NCI-H510A (cell line): ENCODE measurements at regions not wholly inside any gene's neighbourhood (a gene's known extent, or its start where the extent isn't known, plus 50 kb on each side); places are given as distances from the start of the nearest gene placed in this dataset.
"Not testable (repeated sequence)": the region's sequence is repeated elsewhere in the genome, so short reads cannot be mapped to it uniquely, and the experiment has no call there.

Source experiments
- DNase-seq: peaks from one replicate; lab custom pipeline; 2025; lab: John Stamatoyannopoulos, UW

DNA sequence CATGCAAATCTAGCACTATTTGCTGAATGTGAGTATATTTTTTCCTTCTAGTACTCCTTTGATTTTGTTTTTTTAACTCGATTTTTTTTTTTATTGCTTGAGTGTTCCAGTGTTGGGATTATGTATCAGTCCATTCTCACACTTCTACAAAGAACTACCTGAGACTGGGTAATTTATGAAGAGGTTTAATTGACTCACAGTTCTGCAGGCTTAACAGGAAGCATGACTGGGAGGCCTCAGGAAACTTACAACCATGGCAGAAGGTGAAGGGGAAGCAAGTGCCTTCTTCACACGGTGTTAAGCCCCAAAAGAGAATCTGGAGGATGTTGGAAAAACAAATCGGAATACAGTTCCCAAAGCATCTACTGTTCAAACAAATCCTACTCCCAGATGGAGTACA is 69.1 kb downstream of the ZNF518B start:
- not testable (repeated sequence) for DNase-seq

DNA sequence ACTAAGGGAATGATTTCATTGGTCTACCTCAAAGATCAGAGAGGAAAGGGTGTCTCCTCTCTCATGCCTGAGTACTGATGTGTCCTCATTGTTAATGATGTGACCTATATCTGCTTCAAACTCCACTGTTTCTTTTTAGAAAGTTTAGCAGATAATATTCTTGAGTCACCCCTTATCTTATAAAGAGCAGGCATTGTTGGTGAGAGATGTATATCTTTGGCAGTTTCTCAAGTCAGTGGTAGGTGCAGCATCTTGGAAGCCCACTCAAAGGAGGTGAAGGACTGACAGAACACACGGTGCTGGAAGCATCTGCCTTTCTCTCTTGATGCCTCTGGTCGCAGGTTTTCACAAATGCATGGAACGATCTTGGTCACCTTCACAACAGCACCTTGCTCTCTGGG is 71.2 kb downstream of the ZNF518B start:
- no peak for DNase-seq

DNA sequence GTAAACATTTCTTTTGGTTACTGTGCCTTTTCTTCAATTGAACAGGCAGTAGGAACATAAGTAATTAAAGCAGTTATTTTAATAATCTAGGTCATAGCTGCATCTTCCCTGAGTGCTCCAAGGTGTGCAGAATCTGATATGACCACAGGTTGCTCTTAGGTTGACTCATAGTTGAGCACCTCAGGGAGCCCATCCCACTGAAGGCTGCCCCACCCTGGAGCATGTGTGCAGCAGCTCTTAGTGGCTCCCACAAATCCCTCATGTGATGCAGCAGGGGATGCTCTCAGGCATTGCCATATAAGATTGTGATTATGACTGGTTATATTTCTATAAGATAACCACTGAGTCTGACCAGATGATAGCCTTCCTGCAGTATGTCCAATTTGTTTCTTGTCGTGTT is 72.3 kb downstream of the ZNF518B start:
- no peak for DNase-seq

DNA sequence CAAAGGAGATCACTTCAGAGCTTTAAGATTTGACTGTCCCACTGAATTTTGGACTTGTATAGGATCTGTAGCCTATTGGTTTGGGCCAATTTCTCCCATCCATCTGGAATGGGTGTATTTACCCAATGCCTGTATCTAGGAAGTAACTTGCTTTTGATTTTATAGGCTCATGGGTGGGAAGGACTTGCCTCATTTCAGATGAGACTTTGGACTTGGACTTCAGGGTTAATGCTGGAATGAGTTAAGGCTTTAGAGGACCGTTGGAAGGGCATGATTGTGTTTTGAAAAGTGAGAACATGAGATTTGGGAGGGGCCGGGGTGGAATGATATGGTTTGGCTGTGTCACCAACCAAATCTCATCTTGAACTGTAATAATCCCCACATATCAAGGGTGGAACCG is 73.8 kb downstream of the ZNF518B start:
- DNase-seq, result no peak

DNA sequence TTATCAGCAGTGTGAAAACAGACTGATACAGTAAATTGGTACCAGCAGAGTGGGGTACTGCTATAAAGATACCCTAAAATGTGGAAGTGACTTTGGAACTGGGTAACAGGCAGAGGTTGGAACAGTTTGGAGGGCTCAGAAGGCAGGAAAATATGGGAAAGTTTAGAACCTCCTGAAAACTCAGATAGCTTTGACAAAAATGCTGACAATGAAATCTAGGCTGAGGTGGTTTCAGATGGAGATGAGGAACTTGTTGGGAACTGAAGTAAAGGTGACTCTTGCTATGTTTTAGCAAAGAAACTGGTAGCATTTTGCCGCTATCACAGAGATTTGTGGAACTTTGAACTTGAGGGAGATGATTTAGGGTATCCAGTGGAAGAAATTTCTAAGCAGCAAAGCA is 75.1 kb downstream of the ZNF518B start:
- not testable (repeated sequence) for DNase-seq

DNA sequence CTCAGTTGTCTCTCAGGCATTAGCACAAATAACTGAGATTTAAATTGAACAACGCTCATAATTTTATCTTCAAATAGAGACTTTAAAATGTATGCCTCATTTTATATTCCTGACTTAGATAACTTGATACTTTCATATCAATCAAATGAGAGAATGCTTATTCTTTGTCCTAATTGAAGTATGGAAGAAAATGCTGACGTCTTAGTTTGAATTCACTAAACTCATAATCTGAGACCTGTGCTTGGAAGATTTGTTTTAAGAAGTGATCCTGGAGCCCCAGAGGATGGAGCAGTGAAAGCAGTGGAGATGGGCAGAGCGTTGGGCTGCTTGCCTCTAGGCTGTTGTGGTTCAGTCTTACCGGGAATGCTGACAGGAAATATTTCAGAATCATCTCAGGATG is 76.1 kb downstream of the ZNF518B start:
- DNase-seq, result no peak

DNA sequence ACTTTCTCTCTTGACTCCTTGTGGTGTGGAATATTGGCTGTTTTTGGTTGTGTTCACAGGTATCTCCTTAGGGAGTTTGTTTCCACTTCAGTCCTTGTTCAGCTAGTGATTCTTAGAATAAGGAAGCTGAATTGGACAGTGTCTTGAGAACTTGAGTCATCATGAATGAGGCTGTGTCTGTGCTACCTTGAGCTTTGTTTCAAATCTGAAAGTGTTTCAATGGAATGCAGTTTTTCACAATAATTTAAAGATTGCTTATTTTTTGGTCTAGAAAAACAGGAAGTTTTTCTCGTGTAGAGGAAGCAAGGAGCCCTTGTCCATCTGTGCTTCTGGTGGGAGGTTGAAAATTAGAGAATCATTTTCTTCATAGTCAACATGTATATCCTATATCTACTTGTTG is 76.5 kb downstream of the ZNF518B start:
- DNase-seq, result no peak

DNA sequence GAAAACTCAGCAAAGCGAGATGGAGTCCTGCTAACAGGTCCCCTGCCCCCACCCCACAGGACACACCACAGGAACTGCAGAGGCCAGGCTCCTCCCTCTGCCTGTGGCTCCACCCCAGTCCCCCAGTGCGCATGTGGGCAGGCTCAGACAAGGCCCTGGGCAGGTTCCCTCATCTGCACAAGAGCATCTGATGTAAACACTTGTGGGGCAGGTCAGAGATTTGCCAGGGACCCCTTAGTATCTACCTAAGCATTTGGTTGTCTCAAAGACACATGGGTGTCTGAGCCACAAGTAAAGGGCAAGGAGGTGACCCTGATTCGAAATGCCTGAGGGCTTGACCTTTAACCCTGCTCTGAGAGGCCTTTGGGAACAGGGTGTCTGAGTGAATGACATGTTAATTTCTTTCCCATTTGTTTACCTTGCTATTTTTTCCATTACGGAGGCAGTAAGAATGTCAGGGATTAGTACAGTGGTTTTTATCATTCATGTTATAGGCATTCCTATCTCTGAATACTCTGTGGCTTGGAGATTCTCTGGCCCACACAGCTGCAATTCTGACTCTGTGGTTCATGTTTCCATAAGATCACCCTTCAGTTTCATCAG is 85.3 kb downstream of the ZNF518B start:
- DNase-seq, result no peak

DNA sequence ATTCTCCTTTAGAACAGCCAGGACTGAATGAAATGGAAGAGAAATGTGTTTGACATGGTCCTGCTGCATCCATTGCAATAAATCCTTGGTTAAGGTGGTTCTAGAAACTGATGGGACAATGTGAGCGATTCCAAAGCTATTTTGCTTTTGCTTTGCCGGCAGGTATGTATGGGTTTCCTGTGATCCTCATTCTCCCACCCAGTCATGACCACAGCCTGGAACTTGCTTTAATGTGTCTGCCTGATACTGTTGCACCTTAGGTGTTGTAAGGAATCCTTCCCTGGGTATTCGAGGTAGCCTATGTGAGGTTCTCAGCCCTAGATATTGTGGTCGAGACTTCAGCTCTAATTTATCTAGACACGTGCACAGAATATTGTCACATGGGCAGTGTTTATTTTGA is 86.1 kb downstream of the ZNF518B start:
- DNase-seq, result no peak

DNA sequence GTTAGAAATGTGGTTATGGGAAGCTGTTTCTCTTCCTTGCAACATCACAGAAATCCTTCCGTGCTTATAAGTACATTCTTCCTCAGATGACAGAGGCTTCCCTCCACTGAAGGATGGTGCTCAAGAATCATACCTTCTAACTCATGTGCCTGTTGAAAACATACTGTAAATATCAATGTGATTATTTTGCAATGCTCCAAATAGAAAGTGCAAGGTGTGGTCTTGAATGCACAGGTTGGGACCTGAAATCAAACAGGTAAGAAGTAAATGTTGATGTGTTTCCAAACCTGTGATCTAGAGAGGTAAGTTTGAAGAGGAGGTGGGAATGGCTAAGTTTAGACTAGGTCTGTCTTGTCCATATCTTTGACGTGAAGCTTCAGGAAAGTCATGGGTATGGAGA is 87.7 kb downstream of the ZNF518B start:
- DNase-seq, result no peak

DNA sequence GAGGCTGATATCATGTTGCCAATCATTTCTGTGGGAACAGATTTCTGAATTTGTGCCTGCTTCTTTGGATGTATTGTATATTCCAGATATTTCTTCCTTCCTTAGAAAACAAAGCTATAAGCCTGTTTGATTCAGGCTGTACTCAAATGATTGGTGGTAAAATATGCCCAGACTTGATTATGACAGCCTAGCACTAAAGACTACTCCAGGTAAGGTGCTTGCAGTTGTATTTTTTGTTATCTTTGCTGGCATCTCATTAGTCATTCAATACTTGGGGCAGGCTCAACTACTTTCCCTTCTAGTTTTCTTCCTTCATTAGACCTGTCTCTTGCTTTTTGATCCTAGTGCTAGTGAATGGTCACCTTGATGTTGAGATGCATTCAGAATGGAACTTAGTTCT is 90.6 kb downstream of the ZNF518B start:
- DNase-seq, result no peak

DNA sequence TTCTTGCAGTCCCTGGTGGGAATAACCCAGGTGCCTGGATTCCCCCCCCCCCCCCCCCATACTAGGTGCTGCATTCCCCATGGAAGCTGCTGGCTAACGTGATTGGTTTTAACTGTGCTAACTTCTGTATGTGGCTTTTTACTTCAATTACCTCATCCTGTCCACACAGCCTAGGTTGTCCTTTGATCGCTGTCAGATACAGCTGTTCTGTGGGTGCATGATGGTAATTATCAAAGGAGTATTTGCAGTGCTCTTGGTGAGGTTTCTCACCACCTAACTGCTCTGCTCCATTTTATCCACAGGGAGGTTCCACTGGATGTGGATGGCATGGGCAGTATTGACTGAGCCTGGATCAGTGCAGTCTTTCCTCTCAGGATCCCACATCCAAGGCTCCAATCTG is 93.0 kb downstream of the ZNF518B start:
- no peak for DNase-seq

DNA sequence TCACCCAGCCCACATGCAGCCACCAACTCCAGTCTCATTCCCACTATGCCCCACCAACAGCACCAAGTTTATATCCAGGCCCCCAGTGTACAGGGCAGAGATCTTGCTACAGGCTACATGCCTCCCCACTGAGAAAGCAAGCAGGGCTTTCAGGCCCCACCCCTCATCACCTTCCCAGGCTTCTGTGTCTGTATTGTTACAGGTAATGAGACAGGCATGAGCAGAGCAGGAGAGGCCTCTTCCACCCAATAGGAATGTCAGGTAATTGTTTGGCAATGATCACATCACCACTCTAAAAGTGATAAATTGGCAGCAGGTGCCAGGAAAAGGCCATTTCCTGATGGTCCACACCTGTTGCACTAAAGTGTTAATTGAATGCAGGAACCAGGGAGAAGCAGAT is 102.5 kb downstream of the ZNF518B start:
- peak; percentile 41 for DNase-seq

DNA sequence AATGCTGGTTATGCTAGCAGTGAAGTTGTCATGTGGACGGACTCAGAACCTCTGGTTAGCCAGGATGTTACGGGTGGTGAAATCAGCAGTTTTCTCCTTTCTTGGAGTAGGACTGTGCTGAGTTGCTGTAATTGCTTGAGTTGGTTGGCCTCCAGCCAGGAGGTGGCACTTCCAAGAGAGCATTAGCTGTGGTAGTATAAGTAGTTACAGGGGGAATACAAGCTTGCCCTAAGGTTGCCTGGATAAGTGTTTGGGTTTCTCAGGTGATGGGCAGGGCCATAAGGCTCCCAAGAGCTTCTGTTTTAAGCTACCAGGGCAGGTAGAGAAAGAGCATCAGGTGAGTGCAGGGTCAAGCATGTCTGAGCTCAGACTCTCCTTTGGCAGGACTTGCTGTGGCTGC is 103.0 kb downstream of the ZNF518B start:
- DNase-seq, result no peak

DNA sequence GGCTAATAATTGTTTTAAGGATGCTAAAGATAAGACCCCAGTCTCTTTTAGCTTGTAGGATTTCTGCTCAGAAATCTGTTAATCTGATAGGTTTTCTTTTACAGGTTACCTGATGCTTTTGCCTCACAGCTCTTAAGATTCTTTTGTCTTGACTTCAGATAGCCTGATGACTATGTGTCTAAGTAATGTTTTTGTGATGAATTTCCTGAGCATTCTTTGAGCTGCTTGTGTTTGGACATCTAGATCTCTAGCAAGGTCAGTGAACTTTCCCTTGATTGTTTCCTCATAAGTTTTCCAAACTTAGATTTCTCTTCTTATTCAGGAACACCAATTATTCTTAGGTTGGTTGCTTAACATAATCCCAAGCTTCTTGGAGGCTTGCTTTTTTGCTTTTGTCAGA is 104.1 kb downstream of the ZNF518B start:
- DNase-seq, result no peak

DNA sequence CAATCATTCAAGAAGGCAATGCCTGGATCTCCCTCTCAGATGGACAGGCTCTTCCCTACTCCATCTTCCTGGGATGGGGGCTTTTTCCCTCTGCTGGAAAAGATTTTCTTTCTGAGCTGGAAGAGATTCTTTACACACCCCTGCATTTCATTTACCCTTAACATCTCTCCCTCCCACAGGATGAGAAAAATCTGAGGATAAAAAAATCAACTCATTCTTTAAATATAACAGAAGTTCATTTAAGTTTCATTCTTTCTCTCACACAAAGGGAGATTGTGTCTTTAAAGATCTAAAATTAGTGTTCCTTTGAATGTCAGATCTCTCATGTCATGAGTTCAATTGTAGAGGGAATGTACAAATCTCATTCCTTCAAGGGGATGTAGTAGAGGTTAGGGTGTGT is 109.0 kb downstream of the ZNF518B start:
- DNase-seq, result no peak

DNA sequence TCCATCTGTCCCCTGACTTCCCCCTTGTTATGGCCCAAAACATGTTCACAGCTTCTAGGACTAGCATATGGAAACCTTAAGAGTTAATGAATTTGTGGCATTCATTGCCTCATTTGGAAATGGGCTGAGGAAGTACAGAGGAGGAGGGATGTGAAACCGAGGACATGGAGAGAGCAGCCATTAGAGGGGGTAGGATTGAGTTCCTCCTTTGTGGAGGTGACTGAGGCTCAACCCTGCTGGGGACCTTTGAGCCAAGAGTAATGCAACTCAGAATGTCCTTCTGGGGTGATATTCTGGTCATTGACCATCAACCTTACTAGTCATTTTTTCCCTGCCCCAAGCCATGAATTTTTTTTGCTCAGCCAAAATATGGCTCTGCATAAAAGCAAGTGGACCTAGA is 109.4 kb downstream of the ZNF518B start:
- no peak for DNase-seq

DNA sequence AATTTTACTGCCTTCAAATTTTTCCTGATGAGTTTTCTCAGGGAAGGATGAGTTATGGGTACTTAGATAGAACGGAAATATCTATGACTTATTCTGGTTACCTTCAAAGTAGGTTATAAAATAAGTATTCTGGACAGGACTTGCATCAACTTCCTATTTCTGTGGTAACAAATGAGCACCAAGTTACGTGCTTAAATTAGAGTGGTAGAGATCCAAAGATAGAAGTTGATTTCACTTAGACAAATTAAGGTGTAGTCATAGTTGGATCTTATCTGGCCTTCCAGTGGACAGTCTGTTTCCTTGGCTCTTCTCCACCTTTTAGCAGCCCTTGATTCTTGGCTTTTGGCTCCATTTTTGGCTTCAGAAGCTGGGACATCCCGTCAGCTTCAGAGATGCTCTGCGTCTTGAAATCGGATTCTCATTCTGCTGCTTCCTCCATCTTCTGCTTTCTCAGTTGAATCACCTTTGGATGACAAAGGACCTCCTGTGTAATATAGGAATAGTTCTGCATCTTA is 109.9 kb downstream of the ZNF518B start:
- no peak for DNase-seq

DNA sequence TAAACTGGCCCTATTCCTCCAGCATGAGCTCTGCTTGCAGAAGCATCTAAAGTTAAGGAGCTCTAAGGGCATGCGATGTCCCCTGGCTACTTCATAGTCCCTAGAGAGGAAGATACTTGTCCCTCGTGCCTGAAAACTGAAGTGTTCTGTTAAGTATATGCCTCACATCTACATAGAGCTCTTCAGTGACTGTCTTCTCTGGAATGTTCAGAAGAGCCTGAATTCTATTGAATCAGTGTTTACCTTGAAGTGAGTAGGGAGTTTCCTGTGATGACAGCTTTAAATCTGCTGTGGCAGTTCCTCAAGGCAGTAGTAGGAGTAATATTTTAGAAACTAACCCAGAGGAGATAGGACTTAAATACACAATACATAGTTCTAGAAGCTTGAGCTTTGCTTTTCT is 111.2 kb downstream of the ZNF518B start:
- DNase-seq, result no peak

DNA sequence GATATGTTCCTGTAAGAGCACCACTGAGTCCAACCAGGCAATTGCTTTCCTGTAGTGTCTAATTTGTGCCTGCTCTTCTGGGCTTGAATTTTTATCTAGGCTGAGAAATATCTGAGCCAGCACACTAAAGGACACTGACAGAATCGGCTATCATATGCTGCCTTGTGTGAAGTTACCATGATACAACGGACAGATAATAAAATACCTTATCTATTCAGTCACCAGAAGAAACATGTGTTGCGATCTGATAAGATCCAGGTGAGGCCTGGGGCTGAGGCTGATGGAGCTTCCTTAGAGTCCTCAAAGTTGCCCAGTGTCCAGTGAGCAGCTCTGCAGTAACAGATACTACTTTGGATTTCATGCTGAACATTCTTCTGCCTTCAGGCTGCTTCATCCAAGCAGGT is 111.8 kb downstream of the ZNF518B start:
- DNase-seq, result no peak

DNA sequence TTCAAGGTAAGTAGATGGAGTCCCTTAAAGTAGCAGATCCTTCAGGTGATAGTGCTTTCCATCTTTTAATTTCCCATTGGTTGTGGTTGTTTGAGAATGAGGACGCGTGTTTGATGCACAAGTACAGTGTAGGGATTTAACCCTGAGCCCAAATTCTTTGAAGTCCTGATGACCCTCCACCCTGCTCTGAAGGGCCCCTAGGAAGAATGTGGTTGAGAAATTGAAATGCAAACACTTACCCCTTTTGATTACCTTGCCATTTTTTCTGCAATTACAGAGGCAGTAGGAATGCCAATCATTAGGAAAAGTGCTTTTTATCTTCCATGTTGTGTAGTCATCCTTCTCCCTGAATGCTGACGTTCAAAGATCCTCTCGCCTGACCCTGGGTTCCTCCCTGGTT is 112.4 kb downstream of the ZNF518B start:
- DNase-seq, result no peak

DNA sequence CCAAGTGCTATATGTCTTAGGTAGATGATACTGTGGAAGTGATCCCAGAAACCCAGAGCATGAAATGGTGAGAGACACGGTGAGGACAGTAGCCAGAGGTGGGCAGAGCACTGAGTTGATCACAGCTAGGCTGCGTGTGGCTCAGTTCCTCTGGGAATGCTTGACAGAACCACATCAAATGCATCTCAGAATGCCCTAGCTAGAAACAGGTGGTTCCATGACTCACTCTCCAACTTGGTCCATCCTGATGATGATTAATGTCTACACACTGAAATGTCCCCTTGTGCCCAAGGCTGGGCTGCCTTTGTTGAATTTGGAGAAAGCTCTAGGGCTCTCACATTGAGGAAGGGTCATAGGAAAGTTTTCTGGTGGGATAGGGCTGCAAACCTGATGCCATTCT is 113.6 kb downstream of the ZNF518B start:
- no peak for DNase-seq

DNA sequence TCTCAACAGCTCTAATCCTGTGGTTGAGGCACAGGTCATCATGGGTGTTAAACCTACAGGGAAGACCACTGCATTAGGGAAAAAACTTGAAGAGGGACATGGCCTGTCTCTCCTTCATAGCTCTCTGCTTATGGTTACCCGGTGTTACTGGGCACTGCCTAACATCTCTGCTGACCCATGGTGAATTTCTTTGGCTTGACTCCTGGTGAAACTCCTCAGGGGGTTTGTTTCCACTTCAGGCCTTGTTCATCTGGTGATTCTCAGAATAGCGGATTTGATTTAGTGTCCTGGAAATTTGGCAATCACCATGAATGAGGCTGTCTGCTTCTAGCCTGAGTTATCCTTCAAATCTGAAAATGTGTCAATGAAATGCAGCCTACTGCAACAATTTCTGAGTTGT is 114.4 kb downstream of the ZNF518B start:
- DNase-seq, result no peak

DNA sequence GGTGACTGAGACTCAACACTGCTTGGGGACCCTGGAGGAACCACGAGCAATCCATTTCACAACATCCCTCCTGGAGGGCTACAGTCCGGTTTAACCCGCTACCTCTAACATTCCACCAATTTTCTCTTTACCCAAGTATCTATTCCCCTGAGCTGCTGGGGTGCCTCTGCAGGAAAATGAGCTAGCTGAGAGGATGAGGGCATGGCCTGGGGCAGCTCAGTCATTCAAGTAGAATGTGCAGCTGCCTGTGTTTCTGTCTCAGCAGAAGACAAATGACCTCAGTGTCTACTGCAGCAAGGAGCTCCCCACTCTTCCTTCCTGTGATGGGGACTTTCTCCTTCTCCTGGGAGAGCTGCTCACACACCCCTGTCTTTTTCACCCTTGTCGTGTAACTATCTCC is 120.8 kb downstream of the ZNF518B start:
- DNase-seq, result no peak

DNA sequence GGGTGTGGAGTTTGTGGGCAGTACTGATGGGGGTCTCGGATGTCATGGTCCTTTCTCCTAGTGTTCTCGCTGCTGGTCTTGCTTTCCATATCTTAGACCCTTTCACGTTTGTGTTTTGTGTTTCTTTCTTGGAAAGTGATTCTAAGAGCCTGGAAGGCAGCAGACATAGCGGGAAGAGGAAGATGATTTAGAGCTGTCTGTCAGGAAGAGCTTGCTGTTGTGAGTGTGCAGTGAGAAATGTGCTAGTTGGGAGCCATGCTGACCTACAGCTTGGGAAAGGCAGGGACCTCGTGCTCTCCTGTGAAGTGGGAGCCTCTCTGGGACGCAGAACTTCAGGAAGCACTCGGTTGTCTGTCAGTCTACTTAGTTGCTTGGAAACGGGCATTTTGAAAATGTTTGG is 122.2 kb downstream of the ZNF518B start:
- DNase-seq, result no peak
